Mesendoderm (in vitro differentiated cells): ENCODE measurements at regions not wholly inside any gene's neighbourhood (a gene's known extent, or its start where the extent isn't known, plus 50 kb on each side); places are given as distances from the start of the nearest gene placed in this dataset.

Experiments used
- DNase-seq: peaks from one replicate; pipeline ENCODE4 v3.0.0; 2013
- H2AK5ac ChIP-seq: 2 replicates; pipeline ENCODE4 v1.6.1; 2013; ENCODE audit warnings: low read length, inconsistent platforms
- H2BK120ac ChIP-seq: 2 replicates; pipeline ENCODE4 v1.6.1; 2013; ENCODE audit warnings: low read depth, mild to moderate bottlenecking, low read length, moderate library complexity, mixed read lengths
- H2BK15ac ChIP-seq: replicated peaks from 2 replicates; pipeline ENCODE4 v1.6.1; 2013; ENCODE audit warnings: low read depth, mild to moderate bottlenecking, moderate library complexity
- H2BK5ac ChIP-seq: 2 replicates; pipeline ENCODE4 v1.6.1; 2013; ENCODE audit warnings: low read length, inconsistent platforms
- H3K18ac ChIP-seq: 2 replicates; pipeline ENCODE4 v1.6.1; 2013; ENCODE audit warnings: mild to moderate bottlenecking, low read length, mixed read lengths
- H3K23ac ChIP-seq: one replicate; pipeline ENCODE4 v1.6.1; 2013; ENCODE audit warnings: low read length
- H3K27ac ChIP-seq: 2 replicates; pipeline ENCODE4 v1.5.1; 2013; ENCODE audit warnings: low read depth, mild to moderate bottlenecking, inconsistent platforms, low read length, moderate library complexity
- H3K27me3 ChIP-seq: 2 replicates; pipeline ENCODE4 v1.6.1; 2013; ENCODE audit warnings: low read length, control low read depth, mild to moderate bottlenecking, inconsistent platforms; ENCODE audit not compliant: insufficient read depth, poor library complexity
- H3K36me3 ChIP-seq: 2 replicates; pipeline ENCODE4 v1.6.1; 2013; ENCODE audit warnings: low read length, inconsistent platforms; ENCODE audit not compliant: control insufficient read depth, insufficient read depth
- H3K4ac ChIP-seq: one replicate; pipeline ENCODE4 v1.6.1; 2013; ENCODE audit warnings: low read depth, mild to moderate bottlenecking, low read length, moderate library complexity
- H3K4me1 ChIP-seq: 2 replicates; pipeline ENCODE4 v1.6.1; 2013; ENCODE audit warnings: low read depth, low read length, inconsistent platforms; ENCODE audit not compliant: control insufficient read depth
- H3K4me2 ChIP-seq: 2 replicates; pipeline ENCODE4 v1.6.1; 2013; ENCODE audit warnings: low read length
- H3K4me3 ChIP-seq: 2 replicates; pipeline ENCODE4 v1.5.1; 2013; ENCODE audit warnings: mild to moderate bottlenecking, low read length
- H3K56ac ChIP-seq: one replicate; pipeline ENCODE4 v1.6.1; 2013; ENCODE audit warnings: low read length
- H3K79me1 ChIP-seq: 2 replicates; pipeline ENCODE4 v1.6.1; 2013; ENCODE audit warnings: low read length, inconsistent platforms
- H3K79me2 ChIP-seq: 2 replicates; pipeline ENCODE4 v1.6.1; 2013; ENCODE audit warnings: mild to moderate bottlenecking, low read length; ENCODE audit not compliant: control insufficient read depth, insufficient read depth
- H3K9ac ChIP-seq: 2 replicates; pipeline ENCODE4 v1.6.1; 2013; ENCODE audit warnings: low read length, inconsistent platforms
- H4K5ac ChIP-seq: one replicate; pipeline ENCODE4 v1.6.1; 2013; ENCODE audit warnings: low read length
- H4K8ac ChIP-seq: one replicate; pipeline ENCODE4 v1.6.1; 2013; ENCODE audit warnings: low read depth, mild to moderate bottlenecking, control low read depth, low read length, moderate library complexity
- WGBS: extraction: QIAGEN DNeasy Blood & Tissue Kit; methylation state at CpG from one replicate; pipeline ENCODE4 v1.1.7; 2013; ENCODE audit warnings: low lambda C conversion rate, missing lambda C conversion rate; ENCODE audit not compliant: insufficient coverage; ENCODE audit errors: extremely low coverage; 5-methylcytosine and 5-hydroxymethylcytosine counted together

- Histone ChIP-seq H3K79me1 (no peaks in the 10 kb centered on the region), H3K27ac (no peak overlapping the region), H2AK5ac (no peak overlapping the region), H3K4me2 (no peak overlapping the region), H3K79me2 (no peaks in the 10 kb centered on the region), H4K8ac (no peak overlapping the region), H3K18ac (no peak overlapping the region), H3K23ac (no peak overlapping the region), H2BK5ac (no peak overlapping the region), H3K27me3 (no peaks in the 10 kb centered on the region), H3K4me3 (no peak overlapping the region), H2BK15ac (no peak overlapping the region), H3K56ac (no peak overlapping the region), H2BK120ac (no peak overlapping the region), H3K36me3 (no peaks in the 10 kb centered on the region), H4K5ac (no peak overlapping the region), H3K9ac (no peak overlapping the region), H3K4me1 (no peaks in the 10 kb centered on the region), H3K4ac (no peak overlapping the region)
- no peak for DNase-seq
- no CpG with 5 or more reads among the region's 10 CpGs for WGBS
Observed at GRCh38 chr10:43816351-43817321, 168.0 kb upstream of the ZNF32 start.

GRCh38 chr10:43815181-43815885 is 166.7 kb upstream of the ZNF32 start:
- no peak overlapping the region for H3K4me2 ChIP-seq
- H2BK120ac ChIP-seq = no peak overlapping the region
- no peak overlapping the region for H3K4ac ChIP-seq
- H3K27me3 ChIP-seq = no peaks in the 10 kb centered on the region
- WGBS = no CpG with 5 or more reads among the region's 2 CpGs
- H2AK5ac ChIP-seq = no peak overlapping the region
- no peak overlapping the region for H3K27ac ChIP-seq
- no peak overlapping the region for H3K23ac ChIP-seq
- no peak overlapping the region for H4K8ac ChIP-seq
- no peaks in the 10 kb centered on the region for H3K36me3 ChIP-seq
- H2BK5ac ChIP-seq = no peak overlapping the region
- DNase-seq = no peak
- H2BK15ac ChIP-seq = no peak overlapping the region
- no peaks in the 10 kb centered on the region for H3K79me2 ChIP-seq
- no peaks in the 10 kb centered on the region for H3K79me1 ChIP-seq
- no peak overlapping the region for H3K4me3 ChIP-seq
- H3K9ac ChIP-seq = no peak overlapping the region
- H3K18ac ChIP-seq = no peak overlapping the region
- H4K5ac ChIP-seq = no peak overlapping the region
- H3K4me1 ChIP-seq = no peaks in the 10 kb centered on the region
- H3K56ac ChIP-seq = no peak overlapping the region

GRCh38 chr10:43814663-43815062 is 166.0 kb upstream of the ZNF32 start:
- no peak overlapping the region for H4K5ac ChIP-seq
- H3K9ac ChIP-seq = no peak overlapping the region
- no peak overlapping the region for H2BK5ac ChIP-seq
- H3K18ac ChIP-seq = no peak overlapping the region
- H3K79me2 ChIP-seq = no peaks in the 10 kb centered on the region
- no CpG with 5 or more reads among the region's 1 CpG for WGBS
- no peak overlapping the region for H2BK15ac ChIP-seq
- no peak overlapping the region for H4K8ac ChIP-seq
- no peak overlapping the region for H3K4me2 ChIP-seq
- H3K36me3 ChIP-seq = no peaks in the 10 kb centered on the region
- H3K27ac ChIP-seq = no peak overlapping the region
- no peak overlapping the region for H3K56ac ChIP-seq
- no peaks in the 10 kb centered on the region for H3K27me3 ChIP-seq
- H3K4me3 ChIP-seq = no peak overlapping the region
- H3K4me1 ChIP-seq = no peaks in the 10 kb centered on the region
- no peaks in the 10 kb centered on the region for H3K79me1 ChIP-seq
- no peak overlapping the region for H3K23ac ChIP-seq
- no peak overlapping the region for H2AK5ac ChIP-seq
- no peak overlapping the region for H2BK120ac ChIP-seq
- H3K4ac ChIP-seq = no peak overlapping the region
- no peak for DNase-seq

- H3K23ac ChIP-seq = no peak overlapping the region
- H3K9ac ChIP-seq = no peak overlapping the region
- no peak overlapping the region for H3K18ac ChIP-seq
- no peak overlapping the region for H3K56ac ChIP-seq
- WGBS = no CpG with 5 or more reads among the region's 3 CpGs
- no peaks in the 10 kb centered on the region for H3K79me1 ChIP-seq
- no peak overlapping the region for H3K4me2 ChIP-seq
- no peaks in the 10 kb centered on the region for H3K79me2 ChIP-seq
- no peak overlapping the region for H2BK5ac ChIP-seq
- H3K27me3 ChIP-seq = no peaks in the 10 kb centered on the region
- no peaks in the 10 kb centered on the region for H3K4me1 ChIP-seq
- H3K4ac ChIP-seq = no peak overlapping the region
- no peak overlapping the region for H3K4me3 ChIP-seq
- H4K5ac ChIP-seq = no peak overlapping the region
- DNase-seq = no peak
- no peak overlapping the region for H4K8ac ChIP-seq
- no peak overlapping the region for H2BK120ac ChIP-seq
- no peak overlapping the region for H2AK5ac ChIP-seq
- H3K36me3 ChIP-seq = no peaks in the 10 kb centered on the region
- H3K27ac ChIP-seq = no peak overlapping the region
- no peak overlapping the region for H2BK15ac ChIP-seq
Observed at GRCh38 chr10:43811871-43812270, 163.2 kb upstream of the ZNF32 start.

GRCh38 chr10:43809211-43809930 is 160.7 kb upstream of the ZNF32 start:
- no peak overlapping the region for H4K8ac ChIP-seq
- no peaks in the 10 kb centered on the region for H3K27me3 ChIP-seq
- no peaks in the 10 kb centered on the region for H3K79me1 ChIP-seq
- H3K4me3 ChIP-seq = no peak overlapping the region
- H3K4me2 ChIP-seq = no peak overlapping the region
- H4K5ac ChIP-seq = no peak overlapping the region
- WGBS = no CpG with 5 or more reads among the region's 8 CpGs
- H3K27ac ChIP-seq = no peak overlapping the region
- H3K4me1 ChIP-seq = no peaks in the 10 kb centered on the region
- no peak overlapping the region for H3K23ac ChIP-seq
- no peak overlapping the region for H3K9ac ChIP-seq
- no peaks in the 10 kb centered on the region for H3K36me3 ChIP-seq
- H3K4ac ChIP-seq = no peak overlapping the region
- no peak overlapping the region for H2AK5ac ChIP-seq
- DNase-seq = no peak
- no peaks in the 10 kb centered on the region for H3K79me2 ChIP-seq
- no peak overlapping the region for H2BK15ac ChIP-seq
- H3K18ac ChIP-seq = no peak overlapping the region
- no peak overlapping the region for H2BK5ac ChIP-seq
- no peak overlapping the region for H3K56ac ChIP-seq
- no peak overlapping the region for H2BK120ac ChIP-seq
